Retinal pigment epithelial cell (primary cell): ENCODE measurements at regions not wholly inside any gene's neighbourhood (a gene's known extent, or its start where the extent isn't known, plus 50 kb on each side); places are given as distances from the start of the nearest gene placed in this dataset.
"Not testable (repeated sequence)": the region's sequence is repeated elsewhere in the genome, so short reads cannot be mapped to it uniquely, and the experiment has no call there.

ENCODE experiments used
- DNase-seq: peaks from one replicate; pipeline ENCODE4 v3.0.0-alpha.2; 2010; ENCODE audit warnings: low read depth
- H3K4me3 ChIP-seq: 2 replicates; pipeline ENCODE4 v1.5.1; 2011; ENCODE audit warnings: mild to moderate bottlenecking, low read length, control low read depth, moderate library complexity
- CTCF ChIP-seq: conservative IDR thresholded peaks from 2 replicates; pipeline ENCODE4 v1.5.1; 2011; ENCODE audit warnings: low read depth, low read length, control low read depth, inconsistent platforms

GRCh38 chr5:1640421-1640881, 116.7 kb upstream of the LPCAT1 start:
- TF ChIP-seq CTCF = no peak
- DNase-seq = no peak
- no peak overlapping the region for H3K4me3 ChIP-seq

GRCh38 chr5:1639757-1640156, 116.0 kb upstream of the LPCAT1 start:
- TF ChIP-seq CTCF = no peak
- H3K4me3 ChIP-seq = no peak overlapping the region
- DNase-seq = no peak

GRCh38 chr5:1638658-1639400, 115.1 kb upstream of the LPCAT1 start:
- TF ChIP-seq CTCF = no peak
- no peak for DNase-seq

GRCh38 chr5:1637639-1638481, 114.1 kb upstream of the LPCAT1 start:
- no peak overlapping the region for H3K4me3 ChIP-seq
- TF ChIP-seq CTCF = no peak
- DNase-seq = no peak

More at GRCh38 chr5:1638658-1639400, 115.1 kb upstream of the LPCAT1 start:
- no peak overlapping the region for H3K4me3 ChIP-seq

DNA sequence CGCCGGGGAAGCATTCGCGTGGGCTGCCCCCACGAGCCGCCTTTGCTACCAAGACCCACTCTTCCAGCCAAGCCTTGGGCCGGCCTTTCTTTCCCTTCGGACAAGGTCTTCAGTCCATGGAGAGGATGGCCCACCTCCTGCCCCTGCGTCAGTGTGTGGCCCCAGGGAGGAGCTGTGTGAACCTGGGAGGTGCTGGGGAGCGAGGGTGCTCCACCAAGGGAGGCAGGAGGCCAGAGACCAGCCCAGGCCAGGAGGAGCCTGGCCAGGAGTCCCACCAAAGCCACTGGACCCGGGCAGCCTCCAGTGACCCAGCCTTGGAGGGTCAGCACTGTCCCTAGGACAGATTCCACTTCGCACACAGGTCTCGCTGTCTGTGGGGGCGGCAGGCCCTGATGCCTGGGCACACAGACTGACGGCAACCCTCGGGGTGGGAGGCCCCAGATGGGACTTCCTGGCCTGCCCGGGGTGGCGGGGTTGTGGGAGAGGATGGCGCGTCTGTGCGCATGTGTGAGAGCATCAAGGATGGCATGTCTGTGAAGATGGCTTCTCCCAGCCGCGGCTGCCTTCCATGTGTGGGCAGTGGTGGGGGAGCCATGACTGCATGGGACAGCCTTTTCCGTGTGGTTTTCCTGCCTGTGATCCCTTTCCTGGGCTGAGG, 113.3 kb upstream of the LPCAT1 start:
- DNase-seq = no peak
- H3K4me3 ChIP-seq = no peak overlapping the region
- TF ChIP-seq CTCF = no peak

- H3K4me3 ChIP-seq, DNase-seq: not testable (repeated sequence)
Observed at GRCh38 chr5:1636208-1636770, 112.5 kb upstream of the LPCAT1 start.

GRCh38 chr5:1635477-1635876, 111.7 kb upstream of the LPCAT1 start:
- DNase-seq = not testable (repeated sequence)

More at GRCh38 chr5:1635477-1635876, 111.7 kb upstream of the LPCAT1 start:
- not testable (repeated sequence) for H3K4me3 ChIP-seq
